ENCODE measurements at regions not wholly inside any gene's neighbourhood (a gene's known extent, or its start where the extent isn't known, plus 50 kb on each side); places are given as distances from the start of the nearest gene placed in this dataset.

DNA sequence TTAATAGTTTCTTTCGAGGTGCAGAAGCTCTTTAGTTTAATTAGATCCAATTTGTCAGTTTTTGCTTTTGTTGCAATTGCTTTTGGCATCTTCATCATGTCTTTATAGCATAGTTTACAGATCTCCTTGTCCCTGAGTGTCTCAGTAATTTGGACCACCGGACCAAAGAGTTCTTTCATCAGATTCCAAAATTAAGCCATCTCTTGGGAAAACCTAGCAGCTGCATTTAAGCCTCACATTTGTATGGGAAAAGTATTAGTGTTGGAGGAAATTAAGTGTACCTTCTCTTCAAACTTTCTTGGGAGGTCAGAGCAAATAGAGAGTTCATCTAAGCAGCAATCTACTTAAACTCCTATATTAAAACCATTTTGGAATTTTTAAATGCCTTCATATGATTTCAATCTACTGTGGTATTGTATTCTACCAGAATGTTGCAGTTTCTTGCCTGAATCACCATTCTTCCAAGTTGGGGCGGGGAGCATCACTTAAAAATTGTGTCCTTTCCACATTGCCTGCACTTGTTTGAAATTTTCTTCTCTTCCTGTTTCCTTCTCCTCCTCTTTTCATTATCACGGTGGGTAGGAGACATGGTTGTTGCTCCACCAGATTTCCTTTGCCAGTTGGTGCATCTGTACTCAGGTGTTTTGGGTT, 97.3 kb upstream of the DAB2 start:
- no peak for DNase-seq (ENCODE audit: low read depth)
- in situ Hi-C loops (cut with HindIII; ENCODE audit: low sequenced_read_pairs) = no loop called here

DNA sequence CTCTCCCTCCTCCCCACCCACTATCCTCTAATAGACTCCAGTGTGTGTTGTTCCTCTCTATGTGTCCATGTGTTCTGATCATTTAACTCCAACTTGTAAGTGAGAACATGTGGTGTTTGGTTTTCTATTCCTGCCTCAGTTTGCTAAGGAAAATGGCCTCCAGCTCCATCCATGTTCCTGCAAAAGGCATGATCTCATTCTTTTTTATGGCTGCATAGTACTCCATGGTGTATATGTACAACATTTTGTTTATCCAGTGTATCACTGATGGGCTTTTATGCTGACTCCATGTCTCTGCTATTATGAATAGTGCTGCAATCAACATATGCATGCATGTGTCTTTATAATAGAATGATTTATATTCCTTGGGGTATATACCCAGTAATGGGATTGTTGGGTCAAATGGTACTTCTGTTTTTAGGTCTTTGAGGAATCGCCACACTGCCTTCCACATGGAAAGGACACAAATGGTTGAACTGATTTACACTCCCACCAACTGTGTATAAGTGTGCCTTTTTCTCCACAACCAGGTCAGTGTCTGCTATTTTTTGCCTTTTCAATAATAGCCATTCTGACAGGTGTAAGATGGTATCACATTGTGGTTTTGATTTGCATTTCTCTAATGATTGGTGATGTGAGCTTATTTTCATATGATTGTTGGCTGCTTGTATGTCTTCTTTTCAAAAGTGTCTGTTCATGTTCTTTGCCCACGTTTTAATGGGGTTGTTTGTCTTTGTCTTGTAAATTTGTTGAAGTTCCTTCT, 96.5 kb upstream of the DAB2 start:
- no peak for DNase-seq (ENCODE audit: low read depth)
- TF ChIP-seq, protein P1, sequence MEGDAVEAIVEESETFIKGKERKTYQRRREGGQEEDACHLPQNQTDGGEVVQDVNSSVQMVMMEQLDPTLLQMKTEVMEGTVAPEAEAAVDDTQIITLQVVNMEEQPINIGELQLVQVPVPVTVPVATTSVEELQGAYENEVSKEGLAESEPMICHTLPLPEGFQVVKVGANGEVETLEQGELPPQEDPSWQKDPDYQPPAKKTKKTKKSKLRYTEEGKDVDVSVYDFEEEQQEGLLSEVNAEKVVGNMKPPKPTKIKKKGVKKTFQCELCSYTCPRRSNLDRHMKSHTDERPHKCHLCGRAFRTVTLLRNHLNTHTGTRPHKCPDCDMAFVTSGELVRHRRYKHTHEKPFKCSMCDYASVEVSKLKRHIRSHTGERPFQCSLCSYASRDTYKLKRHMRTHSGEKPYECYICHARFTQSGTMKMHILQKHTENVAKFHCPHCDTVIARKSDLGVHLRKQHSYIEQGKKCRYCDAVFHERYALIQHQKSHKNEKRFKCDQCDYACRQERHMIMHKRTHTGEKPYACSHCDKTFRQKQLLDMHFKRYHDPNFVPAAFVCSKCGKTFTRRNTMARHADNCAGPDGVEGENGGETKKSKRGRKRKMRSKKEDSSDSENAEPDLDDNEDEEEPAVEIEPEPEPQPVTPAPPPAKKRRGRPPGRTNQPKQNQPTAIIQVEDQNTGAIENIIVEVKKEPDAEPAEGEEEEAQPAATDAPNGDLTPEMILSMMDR (IDR thresholded peaks at IDR 0.05; ENCODE audit: low read depth, low read length, missing control alignments) = no peak
- no peak overlapping the region for H3K4me3 ChIP-seq (ENCODE audit: low read depth, low read length)
- in situ Hi-C loops (cut with HindIII; ENCODE audit: low sequenced_read_pairs) = no loop called here

More for the DNA sequence above, 97.3 kb upstream of the DAB2 start:
- TF ChIP-seq, protein P1 (IDR thresholded peaks at IDR 0.05; ENCODE audit: low read depth, low read length, missing control alignments) = no peak
- no peak overlapping the region for H3K4me3 ChIP-seq (ENCODE audit: low read depth, low read length)

DNA sequence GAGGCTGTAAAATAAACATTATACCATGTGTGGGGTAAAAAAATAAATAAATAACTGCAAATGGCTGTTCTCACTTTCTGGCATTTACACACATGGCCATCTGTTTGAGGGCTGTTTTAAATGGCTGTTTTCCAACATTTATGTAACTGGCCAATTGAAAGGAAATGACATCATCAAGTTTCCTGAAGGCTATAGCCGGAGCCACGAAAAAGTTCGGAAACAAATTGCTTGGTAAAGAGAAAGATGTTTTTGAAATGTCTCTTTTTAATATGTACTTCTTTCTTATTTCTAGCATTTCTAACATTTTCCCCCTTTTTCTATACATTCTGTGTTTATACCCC, 95.4 kb upstream of the DAB2 start:
- in situ Hi-C loops (cut with HindIII; ENCODE audit: low sequenced_read_pairs) = no loop called here
- DNase-seq (ENCODE audit: low read depth) = peak; percentile 79
- TF ChIP-seq, protein P1 (IDR thresholded peaks at IDR 0.05; ENCODE audit: low read depth, low read length, missing control alignments) = no peak
- no peak overlapping the region for H3K4me3 ChIP-seq (ENCODE audit: low read depth, low read length)

DNA sequence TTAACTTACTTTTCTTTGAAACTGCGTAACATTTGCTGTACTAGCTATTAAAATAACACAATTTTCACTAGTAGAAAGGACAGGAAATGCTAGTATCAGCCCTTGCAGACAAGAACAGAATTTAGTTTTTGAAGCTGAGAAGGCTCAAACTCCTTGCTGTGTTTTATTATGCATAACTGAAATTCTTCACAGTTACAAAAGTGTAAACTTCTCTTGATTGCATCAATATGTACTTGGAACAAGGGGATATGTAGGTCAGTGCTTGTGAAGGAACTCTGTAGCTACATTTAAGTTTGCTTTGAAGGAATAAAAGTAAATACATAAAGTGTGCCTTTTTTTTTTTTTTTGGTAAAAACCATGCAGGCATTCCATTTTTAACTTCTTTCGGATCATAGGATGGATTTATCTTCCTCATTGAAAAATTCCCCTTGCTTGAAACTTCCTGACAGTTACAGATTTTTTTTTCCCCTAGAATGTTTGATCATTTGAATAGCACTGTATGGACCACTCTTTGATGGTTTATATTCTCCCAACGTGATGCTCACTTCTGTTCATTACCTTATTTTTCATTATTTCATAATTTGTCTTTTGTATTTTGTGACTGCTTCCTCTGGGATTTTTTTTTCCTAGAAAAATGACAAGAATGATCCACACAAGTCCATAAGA, 94.9 kb upstream of the DAB2 start:
- peak; percentile 56 for DNase-seq (ENCODE audit: low read depth)
- TF ChIP-seq, protein P1 (IDR thresholded peaks at IDR 0.05; ENCODE audit: low read depth, low read length, missing control alignments) = no peak
- H3K4me3 ChIP-seq (ENCODE audit: low read depth, low read length) = no peak overlapping the region
- in situ Hi-C loops (cut with HindIII; ENCODE audit: low sequenced_read_pairs) = no loop called here

DNA sequence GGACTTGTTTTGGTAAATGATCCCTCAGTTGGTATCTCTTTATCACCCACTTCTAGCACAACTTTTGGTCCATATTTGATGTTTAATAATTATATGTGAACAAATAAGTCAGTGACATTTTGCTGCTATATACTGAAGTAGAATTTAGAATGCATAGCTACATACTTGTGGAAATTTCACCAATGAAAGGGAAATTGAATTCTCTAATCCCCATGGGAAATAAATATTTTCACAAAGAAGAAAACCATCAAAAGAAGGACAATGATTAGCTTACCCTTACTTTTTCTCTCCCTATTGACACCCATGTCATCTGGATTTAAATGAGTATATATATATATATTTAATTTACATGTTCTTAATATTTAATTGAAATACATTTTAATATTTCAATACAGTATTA, 94.3 kb upstream of the DAB2 start:
- H3K4me3 ChIP-seq (ENCODE audit: low read depth, low read length) = no peak overlapping the region
- TF ChIP-seq, protein P1 (IDR thresholded peaks at IDR 0.05; ENCODE audit: low read depth, low read length, missing control alignments) = no peak
- in situ Hi-C loops (cut with HindIII; ENCODE audit: low sequenced_read_pairs) = no loop called here
- no peak for DNase-seq (ENCODE audit: low read depth)

DNA sequence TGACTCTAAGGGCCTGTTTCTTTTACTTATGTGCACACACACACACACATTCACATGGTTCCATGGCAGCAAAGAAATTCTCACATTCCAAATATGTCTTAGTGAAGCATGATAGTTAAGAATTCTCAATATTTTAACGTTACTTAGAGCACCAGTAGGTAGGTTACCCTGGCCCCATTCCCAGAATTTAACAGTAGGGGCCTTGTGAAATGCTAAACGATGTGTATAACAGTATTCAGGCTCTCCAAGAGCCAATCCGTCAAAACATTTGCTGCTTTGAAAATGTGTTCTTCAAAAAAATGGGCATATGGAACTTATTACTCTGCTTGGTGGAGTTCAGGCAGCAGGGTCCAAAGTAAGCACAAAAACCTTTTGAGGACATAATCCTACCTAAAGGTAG, 93.7 kb upstream of the DAB2 start:
- peak; percentile 98 for DNase-seq (ENCODE audit: low read depth)
- in situ Hi-C loops (cut with HindIII; ENCODE audit: low sequenced_read_pairs) = no loop called here
- H3K4me3 ChIP-seq (ENCODE audit: low read depth, low read length) = no peak overlapping the region
- TF ChIP-seq, protein P1 (IDR thresholded peaks at IDR 0.05; ENCODE audit: low read depth, low read length, missing control alignments) = no peak

Data from astrocyte of the cerebellum (primary cell).